ENCODE measurements at regions not wholly inside any gene's neighbourhood (a gene's known extent, or its start where the extent isn't known, plus 50 kb on each side); places are given as distances from the start of the nearest gene placed in this dataset.

GRCh38 chr20:40101560-40101959 lies 587.5 kb downstream of the MAFB start:
- no peaks in the 10 kb centered on the region for H3K79me2 ChIP-seq (ENCODE audit: low read depth)
- no peaks in the 10 kb centered on the region for H3K9me3 ChIP-seq (ENCODE audit: insufficient read depth, low read depth)
- POLR2A ChIA-PET (ENCODE audit: unreplicated experiment), result no interaction called here
- no peaks in the 10 kb centered on the region for H3K36me3 ChIP-seq (ENCODE audit: low read depth)
- no peak for TF ChIP-seq EZH2 (IDR thresholded peaks at IDR 0.05; ENCODE audit: low read depth)
- no peak for TF ChIP-seq CTCF (conservative IDR thresholded peaks at IDR 0.05)
- H3F3A ChIP-seq (ENCODE audit: insufficient read depth, low read depth), result no peaks in the 10 kb centered on the region
- intact Hi-C loops (cut with micrococcal nuclease; ENCODE audit: unreplicated experiment), result no loop called here
- no peaks in the 10 kb centered on the region for H3K4me1 ChIP-seq (replicated peaks; ENCODE audit: insufficient read depth)
- no peak overlapping the region for H3K27ac ChIP-seq
- H3K27me3 ChIP-seq (ENCODE audit: insufficient read depth, low read depth), result peaks cover 25% of the 10 kb centered on the region; the same call in 1 of the 2 replicates
- no peak for DNase-seq
- no peak overlapping the region for H3K4me3 ChIP-seq
- no peaks in the 10 kb centered on the region for H4K20me1 ChIP-seq (ENCODE audit: insufficient read depth)
- CTCF ChIA-PET, result no interaction called here
- H2AFZ ChIP-seq, result no peak overlapping the region
- no peaks in the 10 kb centered on the region for H3K9me2 ChIP-seq (ENCODE audit: insufficient read depth)
- no TSS peak for BruUV-seq (replicated peaks)
- H3K4me2 ChIP-seq, result no peak overlapping the region

- Histone ChIP-seq H3K27me3 (ENCODE audit: insufficient read depth, low read depth) (peaks cover 19% of the 10 kb centered on the region; the same call in 1 of the 2 replicates), H3K9me2 (ENCODE audit: insufficient read depth) (no peaks in the 10 kb centered on the region), H3K79me2 (ENCODE audit: low read depth) (no peaks in the 10 kb centered on the region), H3K36me3 (ENCODE audit: low read depth) (no peaks in the 10 kb centered on the region), H3F3A (ENCODE audit: insufficient read depth, low read depth) (no peaks in the 10 kb centered on the region), H3K4me1 (replicated peaks; ENCODE audit: insufficient read depth) (no peaks in the 10 kb centered on the region), H3K4me3 (no peak overlapping the region), H3K4me2 (no peak overlapping the region), H2AFZ (no peak overlapping the region), H3K9me3 (ENCODE audit: insufficient read depth, low read depth) (no peaks in the 10 kb centered on the region), H4K20me1 (ENCODE audit: insufficient read depth) (no peaks in the 10 kb centered on the region), H3K27ac (no peak overlapping the region)
- intact Hi-C loops (cut with micrococcal nuclease; ENCODE audit: unreplicated experiment), result no loop called here
- no peak for TF ChIP-seq CTCF (conservative IDR thresholded peaks at IDR 0.05)
- no peak for TF ChIP-seq EZH2 (IDR thresholded peaks at IDR 0.05; ENCODE audit: low read depth)
- DNase-seq, result no peak
- BruUV-seq (replicated peaks), result no TSS peak
- ChIA-PET CTCF (no interaction called here), POLR2A (ENCODE audit: unreplicated experiment) (no interaction called here)
Measured at GRCh38 chr20:40100261-40100660, 588.8 kb downstream of the MAFB start.

GRCh38 chr20:40090236-40090635 lies 598.8 kb downstream of the MAFB start:
- CTCF ChIA-PET, result no interaction called here
- H3K4me3 ChIP-seq, result no peak overlapping the region
- no peaks in the 10 kb centered on the region for H3F3A ChIP-seq (ENCODE audit: insufficient read depth, low read depth)
- POLR2A ChIA-PET (ENCODE audit: unreplicated experiment), result no interaction called here
- intact Hi-C loops (cut with micrococcal nuclease; ENCODE audit: unreplicated experiment), result no loop called here
- H3K27me3 ChIP-seq (ENCODE audit: insufficient read depth, low read depth), result 0 out of 2 replicates have a peak, but pooled peaks cover 3% of the 10 kb centered on the region
- H4K20me1 ChIP-seq (ENCODE audit: insufficient read depth), result 0 out of 2 replicates have a peak, but pooled peaks cover 5% of the 10 kb centered on the region
- no peaks in the 10 kb centered on the region for H3K4me1 ChIP-seq (replicated peaks; ENCODE audit: insufficient read depth)
- H3K9me2 ChIP-seq (ENCODE audit: insufficient read depth), result no peaks in the 10 kb centered on the region
- no TSS peak for BruUV-seq (replicated peaks)
- no peaks in the 10 kb centered on the region for H3K9me3 ChIP-seq (ENCODE audit: insufficient read depth, low read depth)
- H2AFZ ChIP-seq, result no peak overlapping the region
- no peak overlapping the region for H3K4me2 ChIP-seq
- H3K27ac ChIP-seq, result no peak overlapping the region
- no peak for DNase-seq
- TF ChIP-seq CTCF (conservative IDR thresholded peaks at IDR 0.05) (no peak), EZH2 (IDR thresholded peaks at IDR 0.05; ENCODE audit: low read depth) (no peak)
- no peaks in the 10 kb centered on the region for H3K36me3 ChIP-seq (ENCODE audit: low read depth)
- H3K79me2 ChIP-seq (ENCODE audit: low read depth), result no peaks in the 10 kb centered on the region
